GM18909 (cell line): ENCODE measurements at regions not wholly inside any gene's neighbourhood (a gene's known extent, or its start where the extent isn't known, plus 50 kb on each side); places are given as distances from the start of the nearest gene placed in this dataset.
"Not testable (repeated sequence)": the region's sequence is repeated elsewhere in the genome, so short reads cannot be mapped to it uniquely, and the experiment has no call there.

ENCODE experiments used
- ATAC-seq: cut with Tn5 transposase; IDR thresholded peaks from one replicate; pipeline ENCODE4 v1.9.1; 2021; ENCODE audit warnings: mild to moderate bottlenecking; ENCODE audit not compliant: unreplicated experiment, poor library complexity

DNA sequence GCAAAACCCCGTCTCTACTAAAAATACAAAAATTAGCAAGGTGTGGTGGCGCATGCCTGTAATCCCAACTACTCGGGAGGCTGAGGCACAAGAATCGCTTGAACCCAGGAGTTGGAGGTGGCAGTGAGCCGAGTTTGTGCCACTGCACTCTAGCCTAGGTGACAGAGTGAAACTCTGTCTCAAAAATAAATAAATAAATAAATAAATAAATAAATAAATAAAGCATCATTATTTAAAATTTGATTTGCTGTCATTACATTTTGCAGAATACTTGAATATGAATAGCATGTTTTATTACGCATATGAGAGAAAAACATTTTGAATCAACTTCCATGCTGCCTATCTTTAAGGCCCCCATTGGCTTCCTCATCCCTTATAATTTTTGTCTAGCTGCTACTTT is 53.4 kb upstream of the MED14 start:
- not testable (repeated sequence) for ATAC-seq

GRCh38 chrX:40792433-40792832 is 57.1 kb upstream of the MED14 start:
- no peak for ATAC-seq

DNA sequence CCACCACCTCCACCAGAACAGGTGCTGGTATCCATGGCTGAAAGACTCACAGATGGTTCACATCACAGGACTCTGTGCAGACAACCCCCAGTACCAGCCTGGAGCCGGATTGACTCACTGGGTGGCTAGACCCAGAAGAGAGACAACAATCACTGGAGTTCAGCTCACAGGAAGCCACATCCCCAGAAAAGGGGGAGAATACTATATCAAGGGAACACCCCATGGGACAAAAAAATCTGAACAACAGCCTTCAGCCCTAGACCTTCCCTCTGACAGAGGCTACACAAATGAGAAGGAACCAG is 59.4 kb upstream of the MED14 start:
- not testable (repeated sequence) for ATAC-seq

DNA sequence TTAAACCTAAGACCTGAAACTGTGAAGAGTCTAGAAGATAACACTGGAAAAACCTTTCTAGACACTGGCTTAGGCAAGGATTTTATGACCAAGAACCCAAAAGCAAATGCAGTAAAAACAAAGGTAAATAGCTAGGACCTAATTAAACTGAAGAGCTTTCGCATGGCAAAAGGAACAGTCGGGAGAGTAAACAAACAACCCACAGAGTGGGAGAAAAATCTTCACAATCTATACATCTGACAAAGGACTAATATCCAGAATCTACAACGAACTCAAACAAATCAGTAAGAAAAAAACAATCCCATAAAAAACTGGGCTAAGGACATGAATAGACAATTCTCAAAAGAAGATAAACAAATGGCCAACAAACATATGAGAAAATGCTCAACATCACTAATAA is 64.4 kb upstream of the MED14 start:
- ATAC-seq: not testable (repeated sequence)

- ATAC-seq: no peak
These were observed 70.1 kb upstream of the MED14 start for GRCh38 chrX:40805404-40805803.

DNA sequence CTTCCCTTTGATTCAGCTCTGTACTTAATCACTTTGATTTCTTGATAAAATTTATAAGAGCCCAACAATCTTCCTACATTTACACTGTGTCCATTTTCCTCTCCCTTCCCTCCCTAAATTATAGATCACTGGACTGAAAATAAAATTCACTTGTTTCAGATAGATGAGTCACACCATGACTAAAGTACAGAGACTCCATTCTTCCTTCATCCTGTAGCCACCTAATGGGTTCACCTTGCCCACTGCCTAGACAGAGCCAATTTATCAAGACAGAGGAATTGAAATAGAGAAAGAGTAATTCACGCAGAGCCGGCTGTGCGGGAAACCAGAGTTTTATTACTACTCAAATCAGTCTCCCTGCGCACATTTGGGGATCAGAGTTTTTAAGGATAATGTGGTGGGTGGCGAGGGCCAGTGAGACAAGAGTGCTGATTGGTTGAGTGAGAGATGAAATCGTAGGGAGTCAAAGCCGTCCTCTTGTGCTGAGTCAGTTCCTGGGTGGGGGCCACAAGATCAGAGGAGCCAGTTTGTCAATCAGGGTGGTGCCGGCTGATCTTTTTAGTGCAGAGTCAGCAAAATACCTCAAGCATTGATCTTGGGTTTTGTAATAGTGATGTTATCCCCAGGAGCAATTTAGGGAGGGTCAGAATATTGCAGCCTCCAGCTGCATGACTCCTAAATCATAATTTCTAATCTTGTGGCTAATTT is 71.3 kb upstream of the MED14 start:
- ATAC-seq: no peak

GRCh38 chrX:40807384-40807783 is 72.0 kb upstream of the MED14 start:
- no peak for ATAC-seq

DNA sequence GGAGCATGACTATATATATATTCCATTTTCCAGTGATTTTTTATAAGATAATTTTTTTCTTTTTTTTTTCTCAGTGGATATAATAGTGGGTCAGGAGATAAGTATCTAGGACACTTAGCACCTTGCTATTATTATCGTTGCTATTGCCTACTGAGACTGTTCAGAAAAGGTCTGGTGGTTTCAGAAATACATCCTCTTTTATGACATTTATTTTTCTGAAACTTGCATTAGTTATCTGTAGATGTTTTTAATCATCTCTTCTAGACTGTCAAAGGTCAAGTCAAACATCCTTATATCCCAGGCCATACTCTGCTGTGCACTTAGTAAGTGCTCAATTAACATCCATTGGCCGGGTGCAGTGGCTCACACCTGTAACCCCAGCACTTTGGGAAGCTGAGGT is 72.9 kb upstream of the MED14 start:
- no peak for ATAC-seq

DNA sequence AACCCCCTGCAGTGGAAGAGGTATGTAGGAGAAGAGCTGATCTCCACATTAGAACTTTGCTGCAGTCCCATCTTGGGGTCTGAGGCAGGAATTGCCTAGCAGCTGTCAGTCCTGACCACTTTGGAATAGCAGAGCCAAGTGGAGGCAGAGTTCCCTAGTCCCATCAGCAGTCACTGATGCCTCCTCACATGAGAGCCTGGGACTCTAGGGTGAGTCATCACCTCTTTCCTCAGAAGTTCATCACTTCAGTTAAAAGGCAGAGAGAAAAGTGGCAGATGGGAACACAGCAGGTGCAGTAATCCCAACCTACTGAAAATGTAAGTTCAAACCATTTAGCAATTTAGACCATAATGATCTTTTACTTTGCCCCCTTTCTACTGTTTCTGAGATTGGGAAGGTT is 73.9 kb upstream of the MED14 start:
- ATAC-seq: no peak

DNA sequence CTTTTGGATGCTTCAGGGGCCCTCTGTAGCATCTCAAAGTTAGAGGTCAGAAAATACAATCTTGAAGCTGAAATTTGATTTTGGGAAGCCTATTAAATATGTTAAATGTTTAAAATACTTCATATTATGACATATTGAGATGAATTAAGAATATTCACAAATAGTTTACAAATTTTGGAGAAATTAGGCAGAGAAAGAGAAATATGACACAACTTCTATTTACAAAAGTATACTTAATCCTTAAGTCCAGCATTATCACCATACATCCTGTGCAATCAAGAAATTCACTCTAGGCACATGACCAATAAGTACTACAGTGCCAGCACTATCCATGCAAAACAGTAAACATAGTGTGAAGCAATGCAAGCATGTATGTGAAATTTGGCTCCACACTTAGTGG is 79.7 kb upstream of the MED14 start:
- ATAC-seq: not testable (repeated sequence)

DNA sequence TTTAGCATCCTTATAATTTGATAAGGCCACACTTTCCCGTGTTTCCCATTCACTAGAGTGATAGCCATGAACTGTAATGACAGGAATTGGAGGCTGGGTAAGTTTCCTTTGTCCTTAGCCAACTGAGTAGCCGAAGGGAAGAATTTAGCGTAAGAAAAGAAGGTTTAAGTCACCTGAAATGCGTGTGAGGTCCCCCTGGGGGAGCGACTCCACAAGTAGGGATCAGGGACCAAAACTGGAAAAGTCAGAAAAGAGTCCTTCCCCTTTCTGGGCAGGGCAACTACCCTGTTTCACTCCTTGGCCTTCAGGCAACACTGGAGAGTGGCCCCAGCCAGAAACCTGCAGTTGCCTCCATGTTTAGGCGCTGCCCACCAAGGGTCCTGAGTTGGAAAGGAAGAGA is 81.6 kb upstream of the MED14 start:
- ATAC-seq: no peak

DNA sequence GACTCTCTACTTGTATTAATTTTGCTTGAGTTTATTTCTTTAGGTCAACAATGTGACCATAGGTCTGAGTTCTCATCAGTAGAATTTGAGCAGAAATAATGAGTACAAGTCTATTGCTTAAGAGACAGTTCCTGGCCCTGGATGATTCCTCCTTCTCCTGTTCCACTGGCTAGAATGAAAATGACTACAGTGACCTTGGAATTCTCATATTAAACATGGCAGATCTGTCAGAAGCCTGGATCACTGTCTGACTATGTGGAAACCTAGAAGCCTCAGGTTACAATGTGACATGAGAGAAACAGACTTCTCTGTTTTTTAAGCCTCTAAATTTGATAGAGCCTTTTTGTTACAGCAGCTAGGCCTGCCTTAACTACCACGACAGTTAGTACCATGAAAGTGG is 82.9 kb upstream of the MED14 start:
- ATAC-seq: no peak

DNA sequence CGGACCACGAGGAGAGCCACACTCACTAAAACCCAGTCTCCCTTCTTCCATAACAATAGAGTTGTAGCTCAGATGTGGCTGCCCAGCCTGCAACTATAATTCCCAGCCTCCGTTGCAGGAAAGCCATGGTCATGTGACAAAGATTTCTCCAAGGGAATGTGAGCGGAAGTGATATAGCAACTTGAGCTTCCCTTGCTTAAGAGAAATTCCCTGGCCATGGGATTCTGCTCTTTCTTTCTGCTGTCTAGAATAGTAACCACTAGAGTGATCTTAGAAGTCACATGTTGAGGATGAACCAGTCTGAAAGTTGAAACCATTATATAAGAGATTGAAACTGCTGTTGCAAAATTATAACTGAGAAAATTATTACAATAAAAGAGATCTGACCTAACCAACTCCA is 86.4 kb upstream of the MED14 start:
- ATAC-seq: no peak

DNA sequence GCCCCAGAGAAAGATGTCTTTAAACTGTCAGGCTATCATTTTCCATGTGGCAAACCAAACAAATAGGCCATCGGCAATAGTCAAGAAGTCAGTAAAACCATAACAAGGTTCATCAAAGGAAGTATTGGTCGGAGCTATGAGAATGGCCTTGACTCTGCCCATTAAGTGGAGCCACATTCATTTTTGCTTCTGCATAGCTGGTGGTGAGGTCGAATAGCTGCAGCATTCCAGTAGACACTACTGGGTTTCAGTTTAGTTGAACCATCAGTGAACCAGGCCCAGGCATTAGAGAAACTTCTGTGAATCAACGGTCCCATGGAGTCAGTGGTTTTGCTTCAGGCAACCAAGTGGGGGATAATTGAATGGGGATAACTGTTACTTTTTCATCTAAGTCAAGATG is 92.0 kb upstream of the MED14 start:
- ATAC-seq: no peak

DNA sequence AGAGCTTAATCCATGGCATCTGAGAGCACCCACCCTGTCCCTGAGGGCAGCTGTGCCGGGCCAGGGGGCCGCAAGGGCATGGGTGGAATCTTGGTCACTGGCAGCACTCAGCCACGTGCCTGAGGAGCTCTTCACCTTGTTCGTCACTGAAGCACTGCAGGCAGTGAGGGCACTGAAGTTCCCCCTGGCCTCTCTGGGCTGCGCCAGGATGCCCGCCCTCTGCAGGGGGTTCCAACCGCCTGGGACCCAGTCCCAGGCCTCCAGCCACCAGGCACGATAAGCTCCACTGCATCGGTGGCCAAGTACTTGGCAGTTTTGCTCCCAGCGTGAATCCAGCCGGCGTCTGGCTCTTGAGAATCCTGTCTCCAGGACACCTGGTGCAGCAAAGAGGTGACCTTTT is 96.4 kb upstream of the MED14 start:
- ATAC-seq: no peak

DNA sequence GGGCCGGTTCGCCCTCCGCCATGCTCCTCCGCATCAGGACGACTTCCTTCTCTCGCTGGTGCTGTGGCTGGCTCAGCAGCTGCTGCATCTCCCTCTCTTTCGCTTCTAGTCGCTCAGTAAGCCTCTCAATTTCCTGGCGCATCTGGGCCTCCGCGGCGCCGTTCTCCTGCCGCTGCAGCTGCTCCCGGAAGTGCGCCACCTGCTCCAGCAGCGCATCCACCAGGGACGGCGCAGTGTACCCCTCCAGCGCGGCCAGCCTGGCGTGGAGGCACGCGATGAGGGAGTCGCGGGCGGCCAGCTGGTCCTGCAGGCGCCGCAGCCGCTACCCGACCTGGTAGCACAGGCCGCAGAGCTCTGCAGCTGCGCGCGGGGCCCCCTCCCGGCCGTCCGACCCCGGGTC is 97.4 kb upstream of the MED14 start:
- ATAC-seq: no peak

DNA sequence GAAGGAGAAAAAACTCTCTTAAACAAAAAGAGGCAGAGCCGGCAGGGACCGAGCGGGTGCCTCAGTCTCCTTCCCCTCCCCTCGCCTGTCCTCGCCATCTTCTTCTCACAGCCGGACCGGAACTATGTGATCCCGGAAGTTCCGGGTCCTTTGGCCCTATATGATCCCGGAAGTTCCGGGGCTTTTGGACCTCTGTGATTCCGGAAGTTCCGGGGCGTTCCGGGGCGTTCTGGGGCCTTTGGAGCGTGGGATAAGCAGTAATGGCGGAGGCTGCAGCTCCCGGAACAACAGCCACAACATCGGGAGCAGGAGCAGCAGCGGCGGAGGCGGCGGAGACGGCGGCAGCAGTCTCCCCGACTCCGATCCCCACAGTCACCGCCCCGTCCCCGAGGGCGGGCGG is 98.9 kb upstream of the MED14 start:
- ATAC-seq: no peak

DNA sequence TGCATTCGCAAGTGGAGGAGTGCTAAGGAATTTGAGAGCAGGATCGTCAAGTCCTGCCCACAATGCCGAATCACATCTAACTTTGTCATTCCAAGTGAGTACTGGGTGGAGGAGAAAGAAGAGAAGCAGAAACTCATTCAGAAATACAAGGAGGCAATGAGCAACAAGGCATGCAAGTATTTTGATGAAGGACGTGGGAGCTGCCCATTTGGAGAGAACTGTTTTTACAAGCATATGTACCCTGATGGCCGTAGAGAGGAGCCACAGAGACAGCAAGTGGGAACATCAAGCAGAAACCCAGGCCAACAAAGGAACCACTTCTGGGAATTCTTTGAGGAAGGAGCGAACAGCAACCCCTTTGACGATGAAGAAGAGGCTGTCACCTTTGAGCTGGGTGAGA is 100.2 kb upstream of the MED14 start:
- ATAC-seq: no peak

GRCh38 chrX:40843643-40844042 is 108.3 kb upstream of the MED14 start:
- ATAC-seq: no peak

DNA sequence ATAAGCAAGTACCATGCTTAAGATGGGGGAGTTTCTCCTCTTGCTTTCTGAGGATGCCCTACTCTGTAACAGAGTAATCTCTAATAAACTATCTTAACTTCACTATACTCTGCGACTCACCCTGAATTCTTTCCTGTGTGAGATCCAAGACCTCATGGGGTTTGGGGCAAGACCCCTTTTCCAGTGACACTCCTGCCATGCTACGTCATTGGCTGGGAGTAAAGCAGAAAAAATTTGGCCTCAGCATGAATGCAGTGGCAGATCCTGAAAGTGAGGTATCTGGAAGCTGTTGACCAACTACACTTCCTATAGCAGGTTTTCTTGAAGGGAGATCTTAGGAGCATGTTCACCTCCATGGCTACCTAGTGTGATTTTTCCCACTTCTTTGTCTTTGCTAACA is 109.1 kb upstream of the MED14 start:
- ATAC-seq: no peak

GRCh38 chrX:40845331-40845911 is 110.1 kb upstream of the MED14 start:
- ATAC-seq: no peak

GRCh38 chrX:40849906-40850823 is 114.8 kb upstream of the MED14 start:
- ATAC-seq: no peak
